Spleen (tissue), 11 donors: ENCODE measurements at regions not wholly inside any gene's neighbourhood (a gene's known extent, or its start where the extent isn't known, plus 50 kb on each side); places are given as distances from the start of the nearest gene placed in this dataset.

Source experiments
- DNase-seq: peaks from one replicate; pipeline ENCODE4 v3.0.0-alpha.2; 2020
- H3K27ac ChIP-seq, 8 donors: fragments of 200-600 bp; sonication (generic) in 7 of 8; 1 replicate in 4 of 8; 2 replicates in 4 of 8; pipeline versions ENCODE4 v1.5.0 to v1.8.0; 2016 to 2021; ENCODE audit warnings: inconsistent platforms in 4 of 8, mild to moderate bottlenecking in 4 of 8, moderate library complexity in 1 of 8
- H3K27me3 ChIP-seq, 7 donors: fragments of 200-600 bp; sonication (generic) in 6 of 7; replicated peaks in 1 of 7; 1 replicate in 4 of 7; 2 replicates in 3 of 7; pipeline versions ENCODE4 v1.5.0 to v1.8.0; 2016 to 2021; ENCODE audit warnings: inconsistent platforms in 3 of 7, mild to moderate bottlenecking in 1 of 7
- H3K36me3 ChIP-seq, 6 donors: fragments of 200-600 bp; sonication (generic) in 5 of 6; 1 replicate in 4 of 6; 2 replicates in 2 of 6; pipeline versions ENCODE4 v1.5.0 to v1.8.0; 2016 to 2021; ENCODE audit warnings: inconsistent platforms in 2 of 6
- H3K4me1 ChIP-seq, 6 donors: fragments of 200-600 bp; sonication (generic) in 5 of 6; 1 replicate in 3 of 6; 2 replicates in 3 of 6; pipeline versions ENCODE4 v1.5.0 to v1.8.0; 2016 to 2021; ENCODE audit warnings: inconsistent platforms in 3 of 6
- H3K4me3 ChIP-seq, 8 donors: fragments of 200-600 bp; sonication (generic) in 7 of 8; 1 replicate in 4 of 8; 2 replicates in 4 of 8; pipeline versions ENCODE4 v1.5.0 to v1.8.0; 2016 to 2021; ENCODE audit warnings: inconsistent platforms in 4 of 8, mild to moderate bottlenecking in 4 of 8, moderate library complexity in 2 of 8
- H3K9me3 ChIP-seq, 8 donors: fragments of 200-600 bp; sonication (generic) in 7 of 8; 1 replicate in 4 of 8; 2 replicates in 4 of 8; pipeline versions ENCODE4 v1.5.0 to v1.8.0; 2016 to 2021; ENCODE audit warnings: inconsistent platforms in 4 of 8
- CTCF ChIP-seq, 11 experiments: fragments of 200-600 bp in 7 of 11; fragments of 450-650 bp in 4 of 11; sonication (generic) in 4 of 11; IDR thresholded peaks in 8 of 11; conservative IDR thresholded peaks in 3 of 11; 1 replicate in 7 of 11; 2 replicates in 4 of 11; pipeline versions ENCODE4 v1.4.0 to v1.8.0; 2016 to 2021; ENCODE audit warnings: antibody characterized with exemption in 11 of 11, inconsistent platforms in 4 of 11, mild to moderate bottlenecking in 1 of 11
- POLR2A ChIP-seq, 3 donors: fragments of 450-650 bp; IDR thresholded peaks; one replicate each; pipeline ENCODE4 v1.5.1; 2017; ENCODE audit warnings: antibody characterized with exemption in 3 of 3, mild to moderate bottlenecking in 1 of 3
- POLR2AphosphoS5 ChIP-seq, 3 donors: sonication (generic); formaldehyde crosslinking; IDR thresholded peaks; one replicate each; pipeline ENCODE4 v1.5.1; 2017; ENCODE audit warnings: antibody characterized with exemption in 3 of 3
- WGBS, 5 donors: extraction: QIAGEN DNeasy Blood & Tissue Kit in 3 of 5; methylation state at CpG; one replicate each; pipeline versions ENCODE4 v1.1.5 to v1.1.7; 2013 to 2018; 5-methylcytosine and 5-hydroxymethylcytosine counted together
- intact Hi-C: fragments of 100-400 bp; cut with DNase I; formaldehyde crosslinking; loops from one replicate; pipeline ENCODE4 v1.15.0; 2023; ENCODE audit warnings: low total_unique reads
- donor health status: healthy with polysubstance abuse.
- donor health status: DM: no; HTN: no; CAD: no; lungs with moderate emphysema.
- donor health status: DM: no; HTN: no; CAD: no.
- donor health status: Bipolar disorder and iron deficiency.
- donor health status: healthy.
- donor health status: DM: no; HTN: no; CAD: no.
- donor health status: DM: yes; HTN: yes; CAD: no.

GRCh38 chr4:120446051-120446567, 379.5 kb upstream of the MAD2L1 start:
- intact Hi-C loops, result no loop called here
- H3K36me3 ChIP-seq, result no peaks in the 10 kb centered on the region

GRCh38 chr4:120445186-120445585, 378.5 kb upstream of the MAD2L1 start:
- H3K4me1 ChIP-seq, result no peaks in the 10 kb centered on the region
- no peaks in the 10 kb centered on the region for H3K36me3 ChIP-seq
- WGBS, 5 donors, result 75 to 91% (median 85%) methylated on average over 1 of the region's 1 CpG
- TF ChIP-seq CTCF (IDR thresholded peaks at IDR 0.05 in 8 of 11, conservative IDR thresholded peaks at IDR 0.05 in 3 of 11) (no peak), POLR2AphosphoS5 (IDR thresholded peaks at IDR 0.05) (no peak), POLR2A (IDR thresholded peaks at IDR 0.05) (no peak)
- H3K27ac ChIP-seq, result no peak overlapping the region
- no peaks in the 10 kb centered on the region for H3K9me3 ChIP-seq
- intact Hi-C loops, result no loop called here
- H3K27me3 ChIP-seq, result no peaks in the 10 kb centered on the region
- H3K4me3 ChIP-seq, result no peak overlapping the region
- DNase-seq, result no peak

More at GRCh38 chr4:120446051-120446567, 379.5 kb upstream of the MAD2L1 start:
- 65 to 84% (median 72%) methylated on average over 1 of the region's 1 CpG for whole genome bisulfite sequencing, 5 donors
- DNase-seq, result no peak
- TF ChIP-seq POLR2A (IDR thresholded peaks at IDR 0.05), result no peak
- no peak for TF ChIP-seq CTCF (IDR thresholded peaks at IDR 0.05 in 8 of 11, conservative IDR thresholded peaks at IDR 0.05 in 3 of 11)
- no peak for TF ChIP-seq POLR2AphosphoS5 (IDR thresholded peaks at IDR 0.05)
- Histone ChIP-seq H3K4me1 (no peaks in the 10 kb centered on the region), H3K27me3 (no peaks in the 10 kb centered on the region), H3K9me3 (no peaks in the 10 kb centered on the region), H3K27ac (no peak overlapping the region), H3K4me3 (no peak overlapping the region)

- TF ChIP-seq POLR2AphosphoS5 (IDR thresholded peaks at IDR 0.05), result no peak
- no peak for TF ChIP-seq POLR2A (IDR thresholded peaks at IDR 0.05)
- TF ChIP-seq CTCF (IDR thresholded peaks at IDR 0.05 in 8 of 11, conservative IDR thresholded peaks at IDR 0.05 in 3 of 11), result no peak
- DNase-seq, result no peak
- no peaks in the 10 kb centered on the region for H3K27me3 ChIP-seq
- H3K4me1 ChIP-seq, result no peaks in the 10 kb centered on the region
- H3K4me3 ChIP-seq, result no peak overlapping the region
- H3K36me3 ChIP-seq, result no peaks in the 10 kb centered on the region
- H3K9me3 ChIP-seq, result no peaks in the 10 kb centered on the region
- intact Hi-C loops, result no loop called here
- WGBS, 5 donors, result 73 to 100% (median 91%) methylated on average over 1 of the region's 1 CpG
- no peak overlapping the region for H3K27ac ChIP-seq
Measured at GRCh38 chr4:120443116-120443515, 376.5 kb upstream of the MAD2L1 start.

GRCh38 chr4:120440730-120441129, 374.1 kb upstream of the MAD2L1 start:
- H3K27me3 ChIP-seq, result no peaks in the 10 kb centered on the region
- intact Hi-C loops, result no loop called here
- no peak for DNase-seq
- H3K9me3 ChIP-seq, result no peaks in the 10 kb centered on the region
- no peaks in the 10 kb centered on the region for H3K4me1 ChIP-seq
- TF ChIP-seq POLR2AphosphoS5 (IDR thresholded peaks at IDR 0.05) (no peak), POLR2A (IDR thresholded peaks at IDR 0.05) (no peak), CTCF (IDR thresholded peaks at IDR 0.05 in 8 of 11, conservative IDR thresholded peaks at IDR 0.05 in 3 of 11) (no peak)
- H3K4me3 ChIP-seq, result no peak overlapping the region
- H3K36me3 ChIP-seq, result no peaks in the 10 kb centered on the region
- H3K27ac ChIP-seq, result no peak overlapping the region
- WGBS, 5 donors, result 49 to 68% (median 62%) methylated on average over 3 of the region's 3 CpGs
